ENCODE measurements at regions not wholly inside any gene's neighbourhood (a gene's known extent, or its start where the extent isn't known, plus 50 kb on each side); places are given as distances from the start of the nearest gene placed in this dataset.

DNA sequence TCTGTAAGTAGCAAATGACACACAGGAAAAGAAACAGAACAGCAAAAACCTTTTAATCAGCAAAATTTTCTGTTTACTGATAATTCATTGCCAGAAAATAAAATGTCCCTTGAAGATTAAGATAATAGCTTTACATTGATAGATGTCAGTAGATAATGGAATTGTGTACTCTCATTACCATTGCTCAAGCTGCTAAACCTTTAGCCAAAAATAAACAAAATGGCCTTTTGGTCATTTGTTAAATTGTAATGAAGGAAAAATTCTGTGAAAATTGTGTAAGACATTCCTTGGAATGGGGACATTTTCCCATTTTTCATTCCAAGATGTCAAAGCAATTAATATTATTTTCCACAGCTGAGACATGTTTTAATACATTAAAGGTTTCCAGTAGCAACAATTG is 189.8 kb downstream of the PLOD2 start:
- TF ChIP-seq, protein P1, sequence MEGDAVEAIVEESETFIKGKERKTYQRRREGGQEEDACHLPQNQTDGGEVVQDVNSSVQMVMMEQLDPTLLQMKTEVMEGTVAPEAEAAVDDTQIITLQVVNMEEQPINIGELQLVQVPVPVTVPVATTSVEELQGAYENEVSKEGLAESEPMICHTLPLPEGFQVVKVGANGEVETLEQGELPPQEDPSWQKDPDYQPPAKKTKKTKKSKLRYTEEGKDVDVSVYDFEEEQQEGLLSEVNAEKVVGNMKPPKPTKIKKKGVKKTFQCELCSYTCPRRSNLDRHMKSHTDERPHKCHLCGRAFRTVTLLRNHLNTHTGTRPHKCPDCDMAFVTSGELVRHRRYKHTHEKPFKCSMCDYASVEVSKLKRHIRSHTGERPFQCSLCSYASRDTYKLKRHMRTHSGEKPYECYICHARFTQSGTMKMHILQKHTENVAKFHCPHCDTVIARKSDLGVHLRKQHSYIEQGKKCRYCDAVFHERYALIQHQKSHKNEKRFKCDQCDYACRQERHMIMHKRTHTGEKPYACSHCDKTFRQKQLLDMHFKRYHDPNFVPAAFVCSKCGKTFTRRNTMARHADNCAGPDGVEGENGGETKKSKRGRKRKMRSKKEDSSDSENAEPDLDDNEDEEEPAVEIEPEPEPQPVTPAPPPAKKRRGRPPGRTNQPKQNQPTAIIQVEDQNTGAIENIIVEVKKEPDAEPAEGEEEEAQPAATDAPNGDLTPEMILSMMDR (IDR thresholded peaks at IDR 0.05), result no peak
- TF ChIP-seq POLR2A (IDR thresholded peaks at IDR 0.05), result no peak

All from tibial nerve (tissue), 3 donors.